LNCaP clone FGC (cell line): ENCODE measurements at regions not wholly inside any gene's neighbourhood (a gene's known extent, or its start where the extent isn't known, plus 50 kb on each side); places are given as distances from the start of the nearest gene placed in this dataset.

ENCODE experiments used
- DNase-seq: peaks from one replicate; pipeline ENCODE4 v3.0.0-alpha.2; 2011; ENCODE audit warnings: low read depth
- H3K4me3 ChIP-seq: 2 replicates; pipeline ENCODE4 v1.5.1; 2011; ENCODE audit warnings: mild to moderate bottlenecking, low read depth, low read length, control low read depth
- CTCF ChIP-seq: IDR thresholded peaks from 2 replicates; pipeline ENCODE4 v1.5.1; 2012; ENCODE audit warnings: mild to moderate bottlenecking; ENCODE audit not compliant: control insufficient read depth, insufficient read depth; ENCODE audit errors: extremely low read depth

GRCh38 chr2:133787207-133787606 is 218.9 kb upstream of the NCKAP5 start:
- H3K4me3 ChIP-seq = no peak overlapping the region
- no peak for DNase-seq
- TF ChIP-seq CTCF = no peak

- no peak overlapping the region for H3K4me3 ChIP-seq
- TF ChIP-seq CTCF = no peak
- no peak for DNase-seq
Observed at GRCh38 chr2:133787651-133788050, 219.4 kb upstream of the NCKAP5 start.

GRCh38 chr2:133788386-133788785 is 220.1 kb upstream of the NCKAP5 start:
- no peak overlapping the region for H3K4me3 ChIP-seq
- no peak for TF ChIP-seq CTCF
- no peak for DNase-seq

- H3K4me3 ChIP-seq = no peak overlapping the region
- no peak for TF ChIP-seq CTCF
- no peak for DNase-seq
Observed at GRCh38 chr2:133789743-133790142, 221.5 kb upstream of the NCKAP5 start.

GRCh38 chr2:133790711-133791110 is 222.4 kb upstream of the NCKAP5 start:
- H3K4me3 ChIP-seq = no peak overlapping the region
- no peak for TF ChIP-seq CTCF
- DNase-seq = no peak

- no peak for TF ChIP-seq CTCF
- DNase-seq = no peak
- H3K4me3 ChIP-seq = no peak overlapping the region
Observed at GRCh38 chr2:133791191-133791590, 222.9 kb upstream of the NCKAP5 start.

GRCh38 chr2:133792223-133792622 is 224.0 kb upstream of the NCKAP5 start:
- H3K4me3 ChIP-seq = no peak overlapping the region
- TF ChIP-seq CTCF = no peak
- DNase-seq = no peak
